IMR-90 (cell line): ENCODE measurements at regions not wholly inside any gene's neighbourhood (a gene's known extent, or its start where the extent isn't known, plus 50 kb on each side); places are given as distances from the start of the nearest gene placed in this dataset.

Experiments used
- ATAC-seq: fragments of 200-7000 bp; cut with Tn5 transposase; 2 replicates; pipeline ENCODE4 v1.9.1; 2020; ENCODE audit warnings: low read depth, mild to moderate bottlenecking, moderate library complexity
- BruUV-seq: library from RNA; stranded (reverse); fragments of 400-500 nt; replicated peaks from 2 replicates; lab custom pipeline; 2021; lab: Mats Ljungman, UMichigan
- CTCF ChIA-PET: fragments of 300-600 bp; formaldehyde crosslinking; extraction: SDS; loops from one replicate; lab custom pipeline; 2021; ENCODE audit warnings: antibody characterized with exemption; lab: Yijun Ruan, JAX
- POLR2A ChIA-PET: fragments of 300-600 bp; sonication (Branson Sonifier 250); formaldehyde crosslinking; loops from one replicate; lab custom pipeline; 2022; ENCODE audit warnings: antibody characterized with exemption; ENCODE audit not compliant: unreplicated experiment; lab: Charles Lee
- DNase-seq: peaks from one replicate; pipeline ENCODE4 v3.0.0; 2013
- H2AFZ ChIP-seq: replicated peaks from 2 replicates; pipeline ENCODE3; 2013; ENCODE audit warnings: low read length, mild to moderate bottlenecking; ENCODE audit not compliant: poor library complexity
- H2AK5ac ChIP-seq: 2 replicates; pipeline ENCODE4 v1.6.1; 2013; ENCODE audit warnings: low read depth, low read length, inconsistent platforms
- H2AK9ac ChIP-seq: replicated peaks from 2 replicates; pipeline ENCODE3; 2013; ENCODE audit warnings: mild to moderate bottlenecking, low read depth, low read length, moderate library complexity; ENCODE audit not compliant: poor library complexity
- H2BK120ac ChIP-seq: 2 replicates; pipeline ENCODE4 v1.6.1; 2013; ENCODE audit warnings: low read depth, low read length, inconsistent platforms
- H2BK15ac ChIP-seq: 3 replicates; pipeline ENCODE4 v1.6.1; 2013; ENCODE audit warnings: low read depth, low read length, inconsistent platforms
- H2BK20ac ChIP-seq: 2 replicates; pipeline ENCODE4 v1.6.1; 2013; ENCODE audit warnings: low read depth, mild to moderate bottlenecking, inconsistent platforms, low read length, moderate library complexity
- H2BK5ac ChIP-seq: 2 replicates; pipeline ENCODE4 v1.6.1; 2013; ENCODE audit warnings: mild to moderate bottlenecking, low read depth, low read length, inconsistent platforms; ENCODE audit not compliant: poor library complexity, severe bottlenecking
- H3K14ac ChIP-seq: replicated peaks from 2 replicates; pipeline ENCODE4 v1.6.1; 2013; ENCODE audit warnings: low read depth, low read length, inconsistent platforms
- H3K18ac ChIP-seq: 2 replicates; pipeline ENCODE4 v1.6.1; 2013; ENCODE audit warnings: low read depth, low read length, control low read depth
- H3K23ac ChIP-seq: 2 replicates; pipeline ENCODE4 v1.6.1; 2013; ENCODE audit warnings: low read depth, low read length, inconsistent platforms
- H3K27ac ChIP-seq: 2 replicates; pipeline ENCODE4 v1.5.1; 2013; ENCODE audit warnings: mild to moderate bottlenecking, control low read depth, low read length; ENCODE audit not compliant: insufficient read depth
- H3K27me3 ChIP-seq: 2 replicates; pipeline ENCODE4 v1.6.1; 2013; ENCODE audit warnings: low read length; ENCODE audit not compliant: control insufficient read depth, insufficient read depth
- H3K36me3 ChIP-seq: 2 replicates; pipeline ENCODE4 v1.6.1; 2013; ENCODE audit warnings: low read length, mixed read lengths; ENCODE audit not compliant: control insufficient read depth, insufficient read depth
- H3K4ac ChIP-seq: 2 replicates; pipeline ENCODE4 v1.6.1; 2013; ENCODE audit warnings: low read depth, low read length, inconsistent platforms
- H3K4me1 ChIP-seq: 2 replicates; pipeline ENCODE4 v1.6.1; 2013; ENCODE audit warnings: low read length, mixed read lengths; ENCODE audit not compliant: control insufficient read depth, insufficient read depth
- H3K4me2 ChIP-seq: 2 replicates; pipeline ENCODE4 v1.6.1; 2013; ENCODE audit warnings: low read depth, mild to moderate bottlenecking, control low read depth, low read length, moderate library complexity
- H3K4me3 ChIP-seq: 2 replicates; pipeline ENCODE4 v1.5.1; 2013; ENCODE audit warnings: low read depth, mild to moderate bottlenecking, control low read depth, low read length, moderate library complexity; ENCODE audit not compliant: insufficient read depth
- H3K56ac ChIP-seq: 2 replicates; pipeline ENCODE4 v1.6.1; 2013; ENCODE audit warnings: low read length, inconsistent platforms; ENCODE audit not compliant: insufficient read depth; ENCODE audit errors: extremely low read depth
- H3K79me1 ChIP-seq, 2 experiments: 2 replicates each; pipeline ENCODE4 v1.6.1; 2013; ENCODE audit warnings: low read length in 2 of 2, inconsistent platforms in 1 of 2, low read depth in 1 of 2
- H3K9ac ChIP-seq: 2 replicates; pipeline ENCODE4 v1.6.1; 2013; ENCODE audit warnings: low read depth, low read length, control low read depth
- H3K9me1 ChIP-seq: 2 replicates; pipeline ENCODE4 v1.6.1; 2013; ENCODE audit warnings: low read length, inconsistent platforms; ENCODE audit not compliant: insufficient read depth
- H3K9me3 ChIP-seq: 2 replicates; pipeline ENCODE4 v1.6.1; 2013; ENCODE audit warnings: low read length; ENCODE audit not compliant: control insufficient read depth, insufficient read depth
- H4K20me1 ChIP-seq: 2 replicates; pipeline ENCODE4 v1.6.1; 2013; ENCODE audit warnings: low read length, inconsistent platforms; ENCODE audit not compliant: insufficient read depth
- H4K5ac ChIP-seq: 2 replicates; pipeline ENCODE4 v1.6.1; 2013; ENCODE audit warnings: mild to moderate bottlenecking, low read depth, low read length, control low read depth
- H4K8ac ChIP-seq, 2 experiments: 2 replicates each; pipeline ENCODE4 v1.6.1; 2013; ENCODE audit warnings: low read depth in 2 of 2, low read length in 2 of 2, control low read depth in 1 of 2, inconsistent platforms in 1 of 2
- H4K91ac ChIP-seq: 2 replicates; pipeline ENCODE4 v1.6.1; 2013; ENCODE audit warnings: low read depth, low read length, inconsistent platforms; ENCODE audit not compliant: insufficient read depth
- BHLHE40 ChIP-seq: fragments of 150-350 bp; IDR thresholded peaks from 2 replicates; pipeline ENCODE4 v1.6.1; 2016; ENCODE audit warnings: mild to moderate bottlenecking, low read depth, low read length
- CEBPB ChIP-seq: IDR thresholded peaks from 2 replicates; pipeline ENCODE4 v1.6.1; 2012; ENCODE audit warnings: low read depth, low read length, improper control_type of control experiment
- MAFK ChIP-seq: IDR thresholded peaks from 2 replicates; pipeline ENCODE4 v1.6.1; 2012; ENCODE audit warnings: low read depth, low read length, improper control_type of control experiment
- MAZ ChIP-seq: IDR thresholded peaks from 2 replicates; pipeline ENCODE4 v1.6.1; 2012; ENCODE audit warnings: low read depth, mild to moderate bottlenecking, low read length, improper control_type of control experiment, moderate library complexity, borderline replicate concordance
- MXI1 ChIP-seq: IDR thresholded peaks from 2 replicates; pipeline ENCODE4 v1.6.1; 2012; ENCODE audit warnings: low read depth, mild to moderate bottlenecking, low read length, moderate library complexity, borderline replicate concordance
- POLR2A ChIP-seq: IDR thresholded peaks from 2 replicates; pipeline ENCODE4 v1.6.1; 2012; ENCODE audit warnings: mild to moderate bottlenecking, low read depth, low read length
- RAD21 ChIP-seq: IDR thresholded peaks from 2 replicates; pipeline ENCODE4 v1.6.1; 2012; ENCODE audit warnings: low read length, improper control_type of control experiment
- RFX5 ChIP-seq: IDR thresholded peaks from 2 replicates; pipeline ENCODE4 v1.8.0; 2012; ENCODE audit warnings: low read depth, mild to moderate bottlenecking, low read length, moderate library complexity
- SMC3 ChIP-seq: fragments of 150-350 bp; IDR thresholded peaks from 2 replicates; pipeline ENCODE4 v1.6.1; 2016; ENCODE audit warnings: low read depth, mild to moderate bottlenecking, antibody characterized with exemption, low read length, moderate library complexity
- WGBS, 2 experiments: methylation state at CpG; one replicate each; pipeline versions ENCODE4 v1.1.5 to v1.1.7; 2013; ENCODE audit warnings: missing lambda C conversion rate in 2 of 2; ENCODE audit not compliant: insufficient read length in 1 of 2; ENCODE audit errors: extremely low coverage in 2 of 2; 5-methylcytosine and 5-hydroxymethylcytosine counted together
- dilution Hi-C: fragments of 300-500 bp; cut with HindIII; formaldehyde crosslinking; loops from one replicate; pipeline ENCODE4 v1.14.3; 2018; ENCODE audit warnings: low sequenced_read_pairs; ENCODE audit not compliant: unreplicated experiment
- in situ Hi-C: fragments of 300-500 bp; cut with MboI; formaldehyde crosslinking; loops from 3 replicates; pipeline ENCODE4 v1.14.3; 2019; ENCODE audit warnings: low sequenced_read_pairs, inconsistent platforms, mixed read lengths
- intact Hi-C: fragments of 100-400 bp; cut with micrococcal nuclease; formaldehyde crosslinking; loops from 2 replicates; pipeline ENCODE4 v1.10.0; 2022
- TF ChIP-seq, protein P1 (sequence below): conservative IDR thresholded peaks from 2 replicates; pipeline ENCODE4 v1.5.1; 2012; ENCODE audit warnings: mild to moderate bottlenecking, low read depth, low read length, improper control_type of control experiment
- TF ChIP-seq, protein P2 (sequence below): fragments of 150-350 bp; IDR thresholded peaks from 2 replicates; pipeline ENCODE4 v1.6.1; 2016; ENCODE audit warnings: low read depth, mild to moderate bottlenecking, low read length, moderate library complexity, borderline replicate concordance

- CTCF ChIA-PET, result no interaction called here
- ATAC-seq, result no peak
These were observed 1276.1 kb upstream of the FAM98A start for GRCh38 chr2:34875091-34875745.

More at GRCh38 chr2:34875091-34875745, 1276.1 kb upstream of the FAM98A start:
- BruUV-seq, result no TSS peak
- H3K9me1 ChIP-seq, result no peaks in the 10 kb centered on the region
- H4K5ac ChIP-seq, result no peak overlapping the region
- H3K4ac ChIP-seq, result no peak overlapping the region
- H3K18ac ChIP-seq, result no peak overlapping the region
- no peaks in the 10 kb centered on the region for H3K27me3 ChIP-seq
- in situ Hi-C loops (no loop called here), dilution Hi-C loops (no loop called here), intact Hi-C loops (no loop called here)
- no peaks in the 10 kb centered on the region for H3K36me3 ChIP-seq
- POLR2A ChIA-PET, result no interaction called here
- WGBS, 2 experiments, result no CpG with 5 or more reads among the region's 4 CpGs
- peaks cover 2% of the 10 kb centered on the region; the same call in 1 of the 2 replicates for H3K9me3 ChIP-seq
- no peaks in the 10 kb centered on the region for H3K79me1 ChIP-seq
- no peak overlapping the region for H2AK5ac ChIP-seq
- H2BK5ac ChIP-seq, result no peak overlapping the region
- no peak overlapping the region for H2BK15ac ChIP-seq
- DNase-seq, result no peak
- TF ChIP-seq, protein P1, sequence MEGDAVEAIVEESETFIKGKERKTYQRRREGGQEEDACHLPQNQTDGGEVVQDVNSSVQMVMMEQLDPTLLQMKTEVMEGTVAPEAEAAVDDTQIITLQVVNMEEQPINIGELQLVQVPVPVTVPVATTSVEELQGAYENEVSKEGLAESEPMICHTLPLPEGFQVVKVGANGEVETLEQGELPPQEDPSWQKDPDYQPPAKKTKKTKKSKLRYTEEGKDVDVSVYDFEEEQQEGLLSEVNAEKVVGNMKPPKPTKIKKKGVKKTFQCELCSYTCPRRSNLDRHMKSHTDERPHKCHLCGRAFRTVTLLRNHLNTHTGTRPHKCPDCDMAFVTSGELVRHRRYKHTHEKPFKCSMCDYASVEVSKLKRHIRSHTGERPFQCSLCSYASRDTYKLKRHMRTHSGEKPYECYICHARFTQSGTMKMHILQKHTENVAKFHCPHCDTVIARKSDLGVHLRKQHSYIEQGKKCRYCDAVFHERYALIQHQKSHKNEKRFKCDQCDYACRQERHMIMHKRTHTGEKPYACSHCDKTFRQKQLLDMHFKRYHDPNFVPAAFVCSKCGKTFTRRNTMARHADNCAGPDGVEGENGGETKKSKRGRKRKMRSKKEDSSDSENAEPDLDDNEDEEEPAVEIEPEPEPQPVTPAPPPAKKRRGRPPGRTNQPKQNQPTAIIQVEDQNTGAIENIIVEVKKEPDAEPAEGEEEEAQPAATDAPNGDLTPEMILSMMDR, result no peak
- TF ChIP-seq SMC3 (no peak), CEBPB (no peak), BHLHE40 (no peak), MAZ (no peak), RAD21 (no peak), MAFK (no peak), POLR2A (no peak), MXI1 (no peak), RFX5 (no peak)
- TF ChIP-seq, protein P2, sequence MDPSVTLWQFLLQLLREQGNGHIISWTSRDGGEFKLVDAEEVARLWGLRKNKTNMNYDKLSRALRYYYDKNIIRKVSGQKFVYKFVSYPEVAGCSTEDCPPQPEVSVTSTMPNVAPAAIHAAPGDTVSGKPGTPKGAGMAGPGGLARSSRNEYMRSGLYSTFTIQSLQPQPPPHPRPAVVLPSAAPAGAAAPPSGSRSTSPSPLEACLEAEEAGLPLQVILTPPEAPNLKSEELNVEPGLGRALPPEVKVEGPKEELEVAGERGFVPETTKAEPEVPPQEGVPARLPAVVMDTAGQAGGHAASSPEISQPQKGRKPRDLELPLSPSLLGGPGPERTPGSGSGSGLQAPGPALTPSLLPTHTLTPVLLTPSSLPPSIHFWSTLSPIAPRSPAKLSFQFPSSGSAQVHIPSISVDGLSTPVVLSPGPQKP, result no peak
- no peak overlapping the region for H3K27ac ChIP-seq
- H3K4me2 ChIP-seq, result no peak overlapping the region
- no peak overlapping the region for H4K8ac ChIP-seq
- H3K23ac ChIP-seq, result no peak overlapping the region
- no peaks in the 10 kb centered on the region for H3K4me1 ChIP-seq
- H3K4me3 ChIP-seq, result no peak overlapping the region
- H2BK120ac ChIP-seq, result no peak overlapping the region
- no peaks in the 10 kb centered on the region for H4K20me1 ChIP-seq
- H2BK20ac ChIP-seq, result no peak overlapping the region
- no peak overlapping the region for H3K14ac ChIP-seq
- no peak overlapping the region for H4K91ac ChIP-seq
- no peak overlapping the region for H2AK9ac ChIP-seq
- H3K9ac ChIP-seq, result no peak overlapping the region
- H2AFZ ChIP-seq, result no peak overlapping the region
- no peak overlapping the region for H3K56ac ChIP-seq
